HG03060 (cell line): ENCODE measurements at regions not wholly inside any gene's neighbourhood (a gene's known extent, or its start where the extent isn't known, plus 50 kb on each side); places are given as distances from the start of the nearest gene placed in this dataset.
A peak's percentile ranks its signal among the peaks of the same experiment; 100 is the strongest.
"Not testable (repeated sequence)": the region's sequence is repeated elsewhere in the genome, so short reads cannot be mapped to it uniquely, and the experiment has no call there.

ENCODE experiments used
- ATAC-seq: cut with Tn5 transposase; IDR thresholded peaks from one replicate; pipeline ENCODE4 v1.9.1; 2021; ENCODE audit warnings: low read depth, moderate number of reproducible peaks; ENCODE audit not compliant: unreplicated experiment

DNA sequence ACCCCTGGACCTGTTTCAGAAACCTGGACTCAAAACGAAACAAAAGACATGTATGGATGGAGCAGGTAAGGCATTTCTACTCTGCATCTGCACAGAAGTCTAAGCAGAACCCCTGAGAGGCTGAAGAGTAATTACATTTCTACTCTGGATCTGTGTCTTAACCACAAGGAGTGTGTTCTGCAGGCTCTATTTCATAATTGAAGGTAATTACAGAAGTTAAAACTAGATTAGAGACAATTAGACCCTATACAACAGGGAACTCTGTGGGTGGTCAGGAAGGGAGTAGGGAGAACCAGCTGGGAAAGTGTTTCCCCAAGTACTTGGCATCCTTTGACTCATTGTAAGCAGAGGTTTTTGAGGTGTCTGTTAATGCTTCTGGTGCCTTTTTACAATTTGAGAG is 69.8 kb downstream of the IGSF1 start:
- ATAC-seq = no peak

DNA sequence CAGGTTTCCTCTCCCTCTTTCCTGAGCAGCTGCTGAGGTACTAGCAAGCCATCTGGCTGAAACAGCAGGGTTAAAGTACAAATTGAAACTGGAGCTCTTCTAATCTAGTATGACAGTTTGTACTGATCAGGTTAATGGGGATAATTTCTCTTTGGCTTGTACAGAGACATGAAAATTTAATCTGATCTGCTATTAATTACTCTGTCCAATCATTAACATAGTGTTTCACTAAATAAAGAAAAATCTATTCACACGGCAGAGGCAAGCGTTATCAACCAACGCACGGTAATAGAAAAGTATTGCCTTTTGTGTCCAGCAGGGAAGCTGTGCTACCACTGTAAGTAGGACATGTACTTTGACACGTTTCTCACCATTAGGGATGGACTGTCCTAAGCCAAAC is 71.1 kb downstream of the IGSF1 start:
- ATAC-seq = no peak

DNA sequence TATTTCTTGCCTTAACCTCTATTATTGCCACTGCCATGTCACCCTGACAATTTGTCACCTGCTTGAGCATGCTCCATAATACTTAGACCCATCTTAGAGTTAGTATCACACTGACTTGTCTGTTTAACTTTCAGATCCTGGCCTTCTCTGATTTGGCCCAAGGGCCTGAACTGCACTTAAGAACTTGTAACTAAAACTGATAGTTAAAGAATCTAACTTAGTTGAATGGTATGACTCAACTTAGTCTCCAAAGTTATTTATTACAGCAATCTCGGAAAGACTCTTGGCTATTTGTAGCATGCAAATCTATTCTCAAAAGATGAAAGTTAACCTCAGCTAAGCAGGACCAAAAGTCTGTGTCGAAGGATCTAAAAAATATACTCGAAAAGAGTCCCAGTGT is 72.3 kb downstream of the IGSF1 start:
- peak; percentile 65 for ATAC-seq

DNA sequence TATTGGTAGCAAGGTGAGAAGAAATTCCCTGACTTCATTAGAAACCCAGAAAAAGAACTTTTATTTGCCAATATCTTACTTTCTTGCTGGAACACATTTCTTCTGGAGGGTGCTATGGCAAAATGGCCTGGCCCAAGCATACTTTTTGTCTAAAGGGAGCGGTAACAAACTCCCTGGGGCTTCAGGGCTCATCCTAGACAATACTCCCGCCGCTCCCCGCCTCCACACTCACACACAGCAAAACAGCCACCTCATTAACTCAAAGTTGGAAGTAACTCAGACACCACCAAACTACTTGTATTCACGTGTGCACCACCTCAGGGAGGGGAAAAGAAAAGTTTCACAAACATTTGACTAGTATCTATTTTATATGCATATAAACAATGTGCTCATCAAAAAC is 75.7 kb downstream of the IGSF1 start:
- no peak for ATAC-seq

DNA sequence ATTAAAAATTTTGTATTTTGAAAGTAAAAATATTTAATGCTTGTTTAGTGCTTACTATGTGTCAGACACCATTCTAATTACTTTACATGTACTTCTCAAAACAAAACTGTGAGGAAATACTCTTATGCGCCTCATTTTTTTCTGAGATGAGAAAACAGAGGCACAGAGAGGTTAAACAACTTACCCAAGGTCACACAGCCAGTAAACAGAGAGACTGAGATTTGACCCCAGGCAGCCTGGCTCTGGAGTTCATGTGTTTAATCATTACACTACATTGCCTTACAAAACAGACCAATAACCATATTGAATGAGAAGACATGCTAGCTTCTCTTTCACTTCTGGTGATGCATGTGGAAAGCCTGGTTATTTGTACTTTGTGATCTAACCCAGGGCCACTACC is 86.3 kb downstream of the IGSF1 start:
- ATAC-seq = no peak

DNA sequence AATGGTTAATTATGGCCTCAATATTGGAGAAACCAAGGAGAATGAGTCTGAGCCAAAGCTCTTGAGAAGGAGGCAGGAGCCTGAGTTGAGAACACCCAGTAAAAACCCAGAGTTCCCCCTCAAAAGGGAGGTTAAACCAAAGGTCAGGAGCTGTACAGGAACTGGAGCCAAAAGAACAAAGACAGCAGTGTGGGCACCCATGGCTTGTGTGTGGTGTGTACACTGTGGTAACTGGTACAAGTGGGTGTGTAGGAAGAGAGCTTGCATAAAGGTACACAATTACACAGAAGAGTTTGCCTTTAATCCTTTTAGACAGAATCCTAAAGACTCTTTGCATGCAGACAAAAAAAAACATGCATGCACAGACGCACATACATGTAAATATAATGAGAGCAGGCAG is 87.1 kb downstream of the IGSF1 start:
- ATAC-seq = no peak

DNA sequence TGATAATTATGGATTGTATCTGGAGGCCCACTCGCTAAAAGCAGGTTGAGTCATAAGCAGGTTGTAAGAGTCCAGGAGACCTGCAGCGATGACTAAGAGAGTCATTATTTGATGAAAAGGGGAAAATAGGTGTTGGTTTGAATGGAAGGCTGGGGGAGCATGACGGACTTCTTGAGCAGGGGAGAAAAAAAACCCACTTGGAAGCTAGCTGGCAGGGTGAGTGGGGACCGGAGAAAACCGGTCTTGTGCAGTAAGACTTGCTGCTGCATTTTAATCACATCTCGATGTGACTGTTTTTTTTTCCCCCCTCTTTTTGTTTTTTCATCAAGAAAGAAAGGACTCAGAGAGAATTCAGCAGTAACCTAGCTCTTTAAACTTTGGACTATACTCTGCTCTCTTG is 90.0 kb downstream of the IGSF1 start:
- ATAC-seq = no peak

DNA sequence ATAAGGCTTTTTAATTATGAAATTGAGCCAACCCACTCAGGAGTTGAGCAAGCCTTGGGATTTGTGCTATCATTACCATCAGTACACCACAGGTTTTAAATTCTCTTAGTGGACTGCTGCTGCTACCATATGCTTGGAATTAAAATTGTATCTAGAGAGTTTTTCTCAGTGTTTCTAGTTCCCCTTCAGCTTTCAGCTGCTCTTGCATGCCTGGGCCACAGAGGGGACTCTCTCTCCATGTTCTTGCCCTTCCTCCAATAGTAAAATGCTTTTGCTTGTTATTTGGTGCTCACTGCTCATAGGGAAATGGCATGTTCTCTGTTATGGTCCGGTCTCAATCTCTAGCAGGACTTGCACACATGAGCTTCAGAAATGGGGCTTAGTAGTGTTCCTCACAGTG is 101.9 kb downstream of the IGSF1 start:
- no peak for ATAC-seq

DNA sequence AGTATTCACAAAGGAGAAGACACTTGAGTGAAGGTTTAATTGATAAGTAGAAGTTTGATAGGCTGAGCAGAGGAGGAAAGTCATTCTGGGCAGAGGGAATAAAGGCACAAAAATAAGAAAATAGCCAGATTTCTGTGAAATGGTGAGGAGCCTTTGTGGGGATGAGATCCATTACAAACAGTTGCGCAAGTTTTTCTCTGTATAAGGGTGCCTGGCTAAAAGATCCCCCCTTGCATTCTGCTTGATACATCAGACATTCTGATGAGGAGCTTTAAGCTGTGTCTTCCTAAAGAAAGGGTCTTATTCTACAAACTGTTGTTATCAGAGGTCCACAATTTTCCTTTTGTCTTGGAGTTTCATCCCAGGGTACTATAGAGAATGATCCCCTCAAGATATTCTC is 112.0 kb downstream of the ARHGAP36 start:
- ATAC-seq = no peak

DNA sequence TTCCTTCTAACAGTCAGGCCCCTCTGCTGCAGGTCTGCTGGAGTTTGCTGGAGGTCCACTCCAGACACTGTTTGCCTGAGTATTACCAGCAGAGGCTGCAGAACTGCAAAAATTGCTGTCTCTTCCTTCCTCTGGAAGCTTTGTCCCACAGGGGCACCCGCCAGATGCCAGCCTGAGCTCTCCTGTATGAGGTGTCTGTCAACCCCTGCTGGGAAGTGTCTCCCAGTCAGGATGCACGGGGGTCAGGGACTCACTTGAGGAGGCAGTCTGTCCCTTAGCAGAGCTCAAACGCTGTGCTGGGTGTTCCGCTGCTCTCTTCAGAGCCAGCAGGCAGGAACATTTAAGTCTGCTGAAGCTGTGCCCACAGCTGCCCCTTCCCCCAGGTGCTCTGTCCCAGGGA is 105.5 kb downstream of the ARHGAP36 start:
- ATAC-seq = not testable (repeated sequence)

DNA sequence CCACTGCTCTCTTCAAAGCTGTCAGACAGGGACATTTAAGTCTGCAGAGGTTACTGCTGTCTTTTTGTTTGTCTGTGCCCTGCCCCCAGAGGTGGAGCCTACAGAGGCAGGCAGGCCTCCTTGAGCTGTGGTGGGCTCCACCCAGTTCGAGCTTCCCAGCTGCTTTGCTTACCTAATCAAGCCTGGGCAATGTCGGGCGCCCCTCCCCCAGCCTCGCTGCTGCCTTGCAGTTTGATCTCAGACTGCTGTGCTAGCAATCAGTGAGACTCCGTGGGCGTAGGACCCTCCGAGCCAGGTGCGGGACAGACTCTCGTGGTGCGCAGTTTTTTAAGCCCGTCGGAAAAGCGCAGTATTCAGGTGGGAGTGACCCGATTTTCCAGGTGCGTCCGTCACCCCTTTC is 99.5 kb downstream of the ARHGAP36 start:
- ATAC-seq = not testable (repeated sequence)

DNA sequence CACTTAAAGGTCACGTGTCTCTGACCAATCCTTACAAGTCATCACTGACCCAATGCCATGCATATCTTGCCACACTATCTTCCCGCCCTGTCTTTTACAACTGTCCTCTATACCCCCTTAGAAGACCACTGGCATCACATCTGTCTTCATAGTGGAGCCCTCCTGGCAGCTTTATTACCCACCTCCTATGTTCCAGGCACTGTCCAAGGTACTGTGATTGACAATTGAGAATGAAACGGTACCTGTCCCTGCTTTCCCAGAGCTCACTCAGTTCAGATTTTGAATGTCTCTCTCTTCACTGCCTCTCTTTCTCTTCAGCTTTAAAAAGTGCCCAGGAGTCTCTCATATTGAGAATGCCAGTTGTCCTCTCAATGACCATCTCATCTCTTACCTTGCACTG is 88.6 kb downstream of the ARHGAP36 start:
- no peak for ATAC-seq
